Transverse colon (tissue), 4 donors: ENCODE measurements at regions not wholly inside any gene's neighbourhood (a gene's known extent, or its start where the extent isn't known, plus 50 kb on each side); places are given as distances from the start of the nearest gene placed in this dataset.

ENCODE experiments used
- DNase-seq: peaks from one replicate; pipeline ENCODE4 v3.0.0-alpha.2; 2019
- H3K27ac ChIP-seq, 4 donors: fragments of 200-600 bp; sonication (generic); 2 replicates each; pipeline ENCODE4 v1.5.1; 2016 to 2018; ENCODE audit warnings: inconsistent platforms in 4 of 4
- H3K27me3 ChIP-seq: fragments of 200-600 bp; sonication (generic); 2 replicates; pipeline ENCODE4 v1.5.1; 2017; ENCODE audit warnings: inconsistent platforms
- H3K36me3 ChIP-seq, 4 donors: fragments of 200-600 bp; sonication (generic); 2 replicates each; pipeline ENCODE4 v1.5.1; 2017 to 2019; ENCODE audit warnings: inconsistent platforms in 4 of 4
- H3K4me1 ChIP-seq, 4 donors: fragments of 200-600 bp; sonication (generic); 2 replicates each; pipeline ENCODE4 v1.5.1; 2017 to 2020; ENCODE audit warnings: inconsistent platforms in 4 of 4
- H3K4me3 ChIP-seq, 4 donors: fragments of 200-600 bp; sonication (generic); 1 replicate in 1 of 4; 2 replicates in 3 of 4; pipeline versions ENCODE4 v1.5.1 to v1.6.1; 2017 to 2019; ENCODE audit warnings: inconsistent platforms in 4 of 4
- H3K9me3 ChIP-seq, 2 donors: fragments of 200-600 bp; sonication (generic); 2 replicates each; pipeline ENCODE4 v1.5.1; 2017 to 2019; ENCODE audit warnings: inconsistent platforms in 2 of 2
- EP300 ChIP-seq: sonication (generic); formaldehyde crosslinking; IDR thresholded peaks from one replicate; pipeline ENCODE4 v1.6.1; 2017; ENCODE audit warnings: antibody characterized with exemption, low read depth
- POLR2A ChIP-seq: fragments of 450-650 bp; IDR thresholded peaks from one replicate; pipeline ENCODE4 v1.6.1; 2016; ENCODE audit warnings: antibody characterized with exemption, mild to moderate bottlenecking, moderate library complexity
- POLR2AphosphoS5 ChIP-seq, 3 donors: sonication (generic); formaldehyde crosslinking; IDR thresholded peaks; one replicate each; pipeline ENCODE4 v1.6.1; 2016; ENCODE audit warnings: antibody characterized with exemption in 3 of 3
- WGBS, 2 donors: methylation state at CpG; one replicate each; pipeline ENCODE4 v1.1.5; 2018; ENCODE audit warnings: low coverage in 1 of 2; 5-methylcytosine and 5-hydroxymethylcytosine counted together
- in situ Hi-C, 4 donors: fragments of 200-750 bp; cut with MboI; loops; one replicate each; pipeline versions ENCODE4 v1.15.0 to v1.15.1; 2017; ENCODE audit warnings: low sequenced_read_pairs in 3 of 4, low pct_ligation_motif_present in 1 of 4, low pct_unique_long_range_greater_than_20kb in 1 of 4
- intact Hi-C: fragments of 100-400 bp; cut with DNase I; formaldehyde crosslinking; loops from one replicate; pipeline ENCODE4 v1.15.1; 2023; ENCODE audit warnings: low total_unique reads
- TF ChIP-seq, protein P1 (sequence below), 5 experiments: fragments of 200-600 bp in 3 of 5; fragments of 450-650 bp in 2 of 5; sonication (generic) in 3 of 5; IDR thresholded peaks; 1 replicate in 2 of 5; 2 replicates in 3 of 5; pipeline ENCODE4 v1.5.1; 2016 to 2017; ENCODE audit warnings: antibody characterized with exemption in 5 of 5, inconsistent platforms in 3 of 5, mild to moderate bottlenecking in 2 of 5, moderate library complexity in 1 of 5

- Histone ChIP-seq H3K4me3 (no peak overlapping the region), H3K27ac (no peak overlapping the region), H3K9me3 (no peaks in the 10 kb centered on the region), H3K4me1 (peaks cover 0 to 5% (median 2%) of the 10 kb centered on the region in 4 donors), H3K36me3 (no peaks in the 10 kb centered on the region), H3K27me3 (no peaks in the 10 kb centered on the region)
- 16 to 18% methylated on average over 5 to 7 of the region's 7 CpGs for WGBS, 2 donors
- no peak for TF ChIP-seq EP300
- TF ChIP-seq POLR2A = no peak
- TF ChIP-seq, protein P1, sequence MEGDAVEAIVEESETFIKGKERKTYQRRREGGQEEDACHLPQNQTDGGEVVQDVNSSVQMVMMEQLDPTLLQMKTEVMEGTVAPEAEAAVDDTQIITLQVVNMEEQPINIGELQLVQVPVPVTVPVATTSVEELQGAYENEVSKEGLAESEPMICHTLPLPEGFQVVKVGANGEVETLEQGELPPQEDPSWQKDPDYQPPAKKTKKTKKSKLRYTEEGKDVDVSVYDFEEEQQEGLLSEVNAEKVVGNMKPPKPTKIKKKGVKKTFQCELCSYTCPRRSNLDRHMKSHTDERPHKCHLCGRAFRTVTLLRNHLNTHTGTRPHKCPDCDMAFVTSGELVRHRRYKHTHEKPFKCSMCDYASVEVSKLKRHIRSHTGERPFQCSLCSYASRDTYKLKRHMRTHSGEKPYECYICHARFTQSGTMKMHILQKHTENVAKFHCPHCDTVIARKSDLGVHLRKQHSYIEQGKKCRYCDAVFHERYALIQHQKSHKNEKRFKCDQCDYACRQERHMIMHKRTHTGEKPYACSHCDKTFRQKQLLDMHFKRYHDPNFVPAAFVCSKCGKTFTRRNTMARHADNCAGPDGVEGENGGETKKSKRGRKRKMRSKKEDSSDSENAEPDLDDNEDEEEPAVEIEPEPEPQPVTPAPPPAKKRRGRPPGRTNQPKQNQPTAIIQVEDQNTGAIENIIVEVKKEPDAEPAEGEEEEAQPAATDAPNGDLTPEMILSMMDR (IDR thresholded peaks at IDR 0.05) = no peak
- no peak for TF ChIP-seq POLR2AphosphoS5 (IDR thresholded peaks at IDR 0.05)
- in situ Hi-C loops (no loop called here), intact Hi-C loops (no loop called here)
- DNase-seq = no peak
Observed at GRCh38 chr1:79193211-79194079, 186.9 kb upstream of the ADGRL4 start.

- in situ Hi-C loops = no loop called here
- 68 to 70% methylated on average over 1 of the region's 1 CpG for WGBS, 2 donors
Observed at GRCh38 chr1:79190074-79190473, 183.5 kb upstream of the ADGRL4 start.

GRCh38 chr1:79188337-79188736, 181.8 kb upstream of the ADGRL4 start:
- no peaks in the 10 kb centered on the region for H3K36me3 ChIP-seq
- no peak overlapping the region for H3K27ac ChIP-seq
- no peak for TF ChIP-seq POLR2A
- no peak for TF ChIP-seq EP300
- no peak for TF ChIP-seq POLR2AphosphoS5 (IDR thresholded peaks at IDR 0.05)
- TF ChIP-seq, protein P1 (IDR thresholded peaks at IDR 0.05) = no peak
- H3K9me3 ChIP-seq = no peaks in the 10 kb centered on the region
- H3K4me3 ChIP-seq = no peak overlapping the region
- intact Hi-C loops = no loop called here
- 31 to 38% methylated on average over 2 of the region's 2 CpGs for WGBS, 2 donors
- peaks cover 0 to under 1% (median 0%) of the 10 kb centered on the region in 4 donors for H3K4me1 ChIP-seq
- no peaks in the 10 kb centered on the region for H3K27me3 ChIP-seq
- DNase-seq = no peak
- in situ Hi-C loops = no loop called here

More at GRCh38 chr1:79190074-79190473, 183.5 kb upstream of the ADGRL4 start:
- H3K36me3 ChIP-seq = no peaks in the 10 kb centered on the region
- H3K27ac ChIP-seq = no peak overlapping the region
- H3K4me1 ChIP-seq = peaks cover 0 to 5% (median 2%) of the 10 kb centered on the region in 4 donors
- TF ChIP-seq POLR2A (no peak), POLR2AphosphoS5 (IDR thresholded peaks at IDR 0.05) (no peak), EP300 (no peak)
- TF ChIP-seq, protein P1 (IDR thresholded peaks at IDR 0.05) = no peak
- H3K4me3 ChIP-seq = no peak overlapping the region
- no peaks in the 10 kb centered on the region for H3K9me3 ChIP-seq
- intact Hi-C loops = no loop called here
- DNase-seq = no peak
- H3K27me3 ChIP-seq = no peaks in the 10 kb centered on the region

DNA sequence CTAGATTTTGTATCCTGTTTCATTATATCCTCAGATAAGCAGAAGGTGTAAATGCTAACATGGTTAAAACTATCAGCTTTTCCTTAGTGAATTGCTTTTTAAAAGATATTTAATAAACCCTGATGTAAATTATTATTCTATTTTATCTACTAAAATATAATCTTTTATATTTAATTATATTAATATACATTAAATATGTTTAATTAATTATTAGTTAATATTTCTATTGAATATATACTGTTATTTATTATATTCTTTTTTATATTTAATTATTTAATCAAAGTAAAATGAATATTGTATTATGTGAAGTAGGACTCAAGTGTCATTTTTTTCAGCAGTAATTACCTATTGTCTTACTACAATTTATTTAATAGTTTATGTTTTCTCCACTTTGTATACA, 179.7 kb upstream of the ADGRL4 start:
- no peak for DNase-seq
- TF ChIP-seq POLR2A (no peak), EP300 (no peak), POLR2AphosphoS5 (IDR thresholded peaks at IDR 0.05) (no peak)
- TF ChIP-seq, protein P1 (IDR thresholded peaks at IDR 0.05) = no peak
- H3K27ac ChIP-seq = no peak overlapping the region
- no peak overlapping the region for H3K4me3 ChIP-seq
- intact Hi-C loops = no loop called here
- no peaks in the 10 kb centered on the region for H3K36me3 ChIP-seq
- no peaks in the 10 kb centered on the region for H3K4me1 ChIP-seq
- no peaks in the 10 kb centered on the region for H3K27me3 ChIP-seq
- in situ Hi-C loops = no loop called here
- H3K9me3 ChIP-seq = no peaks in the 10 kb centered on the region
